Uterus (tissue), 3 donors: ENCODE measurements at regions not wholly inside any gene's neighbourhood (a gene's known extent, or its start where the extent isn't known, plus 50 kb on each side); places are given as distances from the start of the nearest gene placed in this dataset.
A peak's percentile ranks its signal among the peaks of the same experiment; 100 is the strongest.

ENCODE experiments used
- DNase-seq, 2 donors: peaks; one replicate each; pipeline ENCODE4 v3.0.0-alpha.2; 2019 to 2020
- H3K27ac ChIP-seq, 2 donors: fragments of 200-600 bp; sonication (generic); 1 replicate in 1 of 2; 2 replicates in 1 of 2; pipeline ENCODE4 v1.5.1; 2016 to 2018
- H3K27me3 ChIP-seq, 2 donors: fragments of 200-600 bp; sonication (generic); one replicate each; pipeline ENCODE4 v1.5.1; 2018 to 2019; ENCODE audit warnings: control low read depth in 1 of 2
- H3K36me3 ChIP-seq, 2 donors: fragments of 200-600 bp; sonication (generic); one replicate each; pipeline ENCODE4 v1.5.1; 2019; ENCODE audit warnings: control low read depth in 1 of 2
- H3K4me1 ChIP-seq, 2 donors: fragments of 200-600 bp; sonication (generic); one replicate each; pipeline ENCODE4 v1.5.1; 2018 to 2019; ENCODE audit warnings: control low read depth in 1 of 2
- H3K4me3 ChIP-seq, 2 donors: fragments of 200-600 bp; sonication (generic); 1 replicate in 1 of 2; 2 replicates in 1 of 2; pipeline ENCODE4 v1.5.1; 2018 to 2019; ENCODE audit warnings: mild to moderate bottlenecking in 1 of 2
- H3K9me3 ChIP-seq, 2 donors: fragments of 200-600 bp; sonication (generic); one replicate each; pipeline ENCODE4 v1.5.1; 2019; ENCODE audit warnings: control low read depth in 1 of 2
- POLR2A ChIP-seq, 2 donors: fragments of 450-650 bp; IDR thresholded peaks; one replicate each; pipeline ENCODE4 v1.6.1; 2016; ENCODE audit warnings: antibody characterized with exemption in 2 of 2, mild to moderate bottlenecking in 1 of 2, moderate library complexity in 1 of 2
- intact Hi-C: fragments of 100-400 bp; cut with DNase I; formaldehyde crosslinking; loops from one replicate; pipeline ENCODE4 v1.15.1; 2023; ENCODE audit warnings: low total_unique reads
- TF ChIP-seq, protein P1 (sequence below), 4 experiments: fragments of 200-600 bp in 2 of 4; fragments of 450-650 bp in 2 of 4; sonication (generic) in 2 of 4; IDR thresholded peaks; one replicate each; pipeline ENCODE4 v1.5.1; 2016 to 2019; ENCODE audit warnings: antibody characterized with exemption in 4 of 4, mild to moderate bottlenecking in 2 of 4, moderate library complexity in 1 of 4
- donor health status: DM: yes; HTN: yes; CAD: no.

GRCh38 chr2:239884051-239884405 lies 141.1 kb downstream of the NDUFA10 start:
- H3K27me3 ChIP-seq, result no peaks in the 10 kb centered on the region
- H3K4me1 ChIP-seq, result no peaks in the 10 kb centered on the region
- intact Hi-C loops, result loop anchor here (10.0 kb wide), 1 partner anchor 849 kb away; no protein-coding TSS in a partner anchor
- no peak for DNase-seq
- no peak overlapping the region for H3K4me3 ChIP-seq
- no peak overlapping the region for H3K27ac ChIP-seq
- peaks cover 0 to 5% of the 10 kb centered on the region in 2 donors for H3K9me3 ChIP-seq
- no peak for TF ChIP-seq POLR2A (IDR thresholded peaks at IDR 0.05)
- TF ChIP-seq, protein P1, sequence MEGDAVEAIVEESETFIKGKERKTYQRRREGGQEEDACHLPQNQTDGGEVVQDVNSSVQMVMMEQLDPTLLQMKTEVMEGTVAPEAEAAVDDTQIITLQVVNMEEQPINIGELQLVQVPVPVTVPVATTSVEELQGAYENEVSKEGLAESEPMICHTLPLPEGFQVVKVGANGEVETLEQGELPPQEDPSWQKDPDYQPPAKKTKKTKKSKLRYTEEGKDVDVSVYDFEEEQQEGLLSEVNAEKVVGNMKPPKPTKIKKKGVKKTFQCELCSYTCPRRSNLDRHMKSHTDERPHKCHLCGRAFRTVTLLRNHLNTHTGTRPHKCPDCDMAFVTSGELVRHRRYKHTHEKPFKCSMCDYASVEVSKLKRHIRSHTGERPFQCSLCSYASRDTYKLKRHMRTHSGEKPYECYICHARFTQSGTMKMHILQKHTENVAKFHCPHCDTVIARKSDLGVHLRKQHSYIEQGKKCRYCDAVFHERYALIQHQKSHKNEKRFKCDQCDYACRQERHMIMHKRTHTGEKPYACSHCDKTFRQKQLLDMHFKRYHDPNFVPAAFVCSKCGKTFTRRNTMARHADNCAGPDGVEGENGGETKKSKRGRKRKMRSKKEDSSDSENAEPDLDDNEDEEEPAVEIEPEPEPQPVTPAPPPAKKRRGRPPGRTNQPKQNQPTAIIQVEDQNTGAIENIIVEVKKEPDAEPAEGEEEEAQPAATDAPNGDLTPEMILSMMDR (IDR thresholded peaks at IDR 0.05), result no peak
- H3K36me3 ChIP-seq, result no peaks in the 10 kb centered on the region

GRCh38 chr2:239883326-239884050 lies 141.7 kb downstream of the NDUFA10 start:
- no peaks in the 10 kb centered on the region for H3K4me1 ChIP-seq
- TF ChIP-seq, protein P1 (IDR thresholded peaks at IDR 0.05), result no peak
- TF ChIP-seq POLR2A (IDR thresholded peaks at IDR 0.05), result no peak
- intact Hi-C loops, result loop anchor here (10.0 kb wide), 1 partner anchor 849 kb away; no protein-coding TSS in a partner anchor
- no peaks in the 10 kb centered on the region for H3K27me3 ChIP-seq
- H3K27ac ChIP-seq, result no peak overlapping the region
- no peaks in the 10 kb centered on the region for H3K36me3 ChIP-seq
- DNase-seq, result no peak
- peaks cover 0 to 5% of the 10 kb centered on the region in 2 donors for H3K9me3 ChIP-seq
- H3K4me3 ChIP-seq, result no peak overlapping the region

- peaks cover 0 to 5% of the 10 kb centered on the region in 2 donors for H3K9me3 ChIP-seq
- peak in 1 of 2 donors; percentile 32 for DNase-seq
- H3K27ac ChIP-seq, result no peak overlapping the region
- H3K27me3 ChIP-seq, result no peaks in the 10 kb centered on the region
- TF ChIP-seq, protein P1 (IDR thresholded peaks at IDR 0.05), result no peak
- TF ChIP-seq POLR2A (IDR thresholded peaks at IDR 0.05), result no peak
- no peaks in the 10 kb centered on the region for H3K4me1 ChIP-seq
- H3K36me3 ChIP-seq, result no peaks in the 10 kb centered on the region
- intact Hi-C loops, result loop anchor here (10.0 kb wide), 1 partner anchor 848 kb away; no protein-coding TSS in a partner anchor
- no peak overlapping the region for H3K4me3 ChIP-seq
Observed at GRCh38 chr2:239882781-239883180, 142.4 kb downstream of the NDUFA10 start.

- Histone ChIP-seq H3K27me3 (no peaks in the 10 kb centered on the region), H3K4me1 (no peaks in the 10 kb centered on the region), H3K4me3 (no peak overlapping the region), H3K36me3 (no peaks in the 10 kb centered on the region), H3K9me3 (peaks cover 0 to 5% of the 10 kb centered on the region in 2 donors), H3K27ac (peak overlapping the region in 1 of 2 donors; percentile 57)
- intact Hi-C loops, result loop anchor here (10.0 kb wide), 1 partner anchor 848 kb away; no protein-coding TSS in a partner anchor
- no peak for TF ChIP-seq POLR2A (IDR thresholded peaks at IDR 0.05)
- TF ChIP-seq, protein P1 (IDR thresholded peaks at IDR 0.05), result peak; percentile 49 to 73 (median 65)
- peak; percentile 58 to 59 for DNase-seq
Observed at GRCh38 chr2:239882331-239882732, 142.8 kb downstream of the NDUFA10 start.

- intact Hi-C loops, result loop anchor here (10.0 kb wide), 1 partner anchor 847 kb away; no protein-coding TSS in a partner anchor
Observed at GRCh38 chr2:239881561-239882320, 143.4 kb downstream of the NDUFA10 start.

More at GRCh38 chr2:239881561-239882320, 143.4 kb downstream of the NDUFA10 start:
- H3K36me3 ChIP-seq, result no peaks in the 10 kb centered on the region
- DNase-seq, result peak; percentile 36 to 59
- TF ChIP-seq POLR2A (IDR thresholded peaks at IDR 0.05), result no peak
- TF ChIP-seq, protein P1 (IDR thresholded peaks at IDR 0.05), result no peak
- peaks cover 0 to 5% of the 10 kb centered on the region in 2 donors for H3K9me3 ChIP-seq
- H3K4me3 ChIP-seq, result no peak overlapping the region
- H3K27me3 ChIP-seq, result no peaks in the 10 kb centered on the region
- peak overlapping the region; percentile 47 to 57 for H3K27ac ChIP-seq
- no peaks in the 10 kb centered on the region for H3K4me1 ChIP-seq
